H1 (cell line): ENCODE measurements at regions not wholly inside any gene's neighbourhood (a gene's known extent, or its start where the extent isn't known, plus 50 kb on each side); places are given as distances from the start of the nearest gene placed in this dataset.

Experiments used
- CHD7 ChIP-seq: fragments of 300-600 bp; sonication (generic); IDR thresholded peaks from 2 replicates; pipeline ENCODE4 v1.7.1; 2012; ENCODE audit warnings: low read length, moderate library complexity, mild to moderate bottlenecking, inconsistent platforms; ENCODE audit not compliant: insufficient replicate concordance
- EGR1 ChIP-seq: IDR thresholded peaks from 2 replicates; pipeline ENCODE4 v1.6.1; 2011; ENCODE audit warnings: low read depth, low read length, borderline replicate concordance
- EZH2 ChIP-seq: fragments of 200-600 bp; sonication (generic); IDR thresholded peaks from 2 replicates; pipeline ENCODE4 v1.7.1; 2012; ENCODE audit warnings: low read depth, mild to moderate bottlenecking, moderate library complexity, low read length, inconsistent platforms; ENCODE audit not compliant: severe bottlenecking
- KDM1A ChIP-seq: fragments of 200-600, 300-600 bp; sonication (generic); IDR thresholded peaks from 2 replicates; pipeline ENCODE4 v1.7.1; 2016; ENCODE audit warnings: mild to moderate bottlenecking, low read length, borderline replicate concordance
- SIRT6 ChIP-seq: IDR thresholded peaks from one replicate; pipeline ENCODE4 v1.7.1; 2012; ENCODE audit warnings: low read length, inconsistent platforms

GRCh38 chr6:117829594-117830319 is 77.3 kb upstream of the SLC35F1 start (continued):
- no peak for TF ChIP-seq CHD7
- TF ChIP-seq EGR1: no peak
- no peak for TF ChIP-seq EZH2
- TF ChIP-seq KDM1A: no peak
- TF ChIP-seq SIRT6: no peak
